ENCODE measurements at regions not wholly inside any gene's neighbourhood (a gene's known extent, or its start where the extent isn't known, plus 50 kb on each side); places are given as distances from the start of the nearest gene placed in this dataset.

DNA sequence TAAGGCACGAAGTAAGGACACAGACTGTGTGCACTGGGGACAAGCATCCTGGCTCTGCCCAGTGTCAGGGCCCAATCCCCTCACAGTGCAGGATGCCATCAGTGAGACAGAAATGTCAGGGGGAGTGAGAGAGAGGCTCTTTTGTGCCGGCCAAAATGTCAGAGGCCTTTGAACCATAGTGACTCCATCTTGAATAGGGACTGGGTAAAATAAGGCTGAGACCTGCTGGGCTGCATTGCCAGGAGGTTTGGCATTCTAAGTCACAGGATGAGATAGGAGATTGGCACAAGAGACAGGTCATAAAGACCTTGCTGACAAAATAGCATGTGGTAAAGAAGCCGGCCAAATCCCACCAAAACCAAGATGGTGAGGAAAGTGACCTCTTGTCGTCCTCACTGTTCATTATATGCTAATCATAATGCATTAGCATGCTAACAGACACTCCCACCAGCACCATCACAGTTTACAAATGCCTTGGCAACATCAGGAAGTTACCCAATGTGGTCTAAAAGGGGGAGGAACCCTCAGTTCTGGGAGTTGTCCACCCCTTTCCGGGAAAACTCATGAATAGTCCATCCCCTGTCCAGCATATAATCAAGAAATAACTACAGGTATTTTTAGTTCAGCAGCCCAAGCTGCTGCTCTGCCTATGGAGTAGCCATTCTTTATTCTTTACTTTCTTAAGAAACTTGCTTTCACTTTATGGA, 337.4 kb downstream of the LPIN1 start:
- Histone ChIP-seq H3K27ac (no peak overlapping the region), H3K9me3 (no peaks in the 10 kb centered on the region), H3K27me3 (no peaks in the 10 kb centered on the region), H3K36me3 (no peaks in the 10 kb centered on the region), H3K4me1 (peaks cover 0 to 4% (median 0%) of the 10 kb centered on the region in 12 donors), H3K4me3 (no peak overlapping the region)
- 76 to 93% (median 88%) methylated on average over 5 of the region's 5 CpGs for WGBS, 4 donors
- TF ChIP-seq, protein P1, sequence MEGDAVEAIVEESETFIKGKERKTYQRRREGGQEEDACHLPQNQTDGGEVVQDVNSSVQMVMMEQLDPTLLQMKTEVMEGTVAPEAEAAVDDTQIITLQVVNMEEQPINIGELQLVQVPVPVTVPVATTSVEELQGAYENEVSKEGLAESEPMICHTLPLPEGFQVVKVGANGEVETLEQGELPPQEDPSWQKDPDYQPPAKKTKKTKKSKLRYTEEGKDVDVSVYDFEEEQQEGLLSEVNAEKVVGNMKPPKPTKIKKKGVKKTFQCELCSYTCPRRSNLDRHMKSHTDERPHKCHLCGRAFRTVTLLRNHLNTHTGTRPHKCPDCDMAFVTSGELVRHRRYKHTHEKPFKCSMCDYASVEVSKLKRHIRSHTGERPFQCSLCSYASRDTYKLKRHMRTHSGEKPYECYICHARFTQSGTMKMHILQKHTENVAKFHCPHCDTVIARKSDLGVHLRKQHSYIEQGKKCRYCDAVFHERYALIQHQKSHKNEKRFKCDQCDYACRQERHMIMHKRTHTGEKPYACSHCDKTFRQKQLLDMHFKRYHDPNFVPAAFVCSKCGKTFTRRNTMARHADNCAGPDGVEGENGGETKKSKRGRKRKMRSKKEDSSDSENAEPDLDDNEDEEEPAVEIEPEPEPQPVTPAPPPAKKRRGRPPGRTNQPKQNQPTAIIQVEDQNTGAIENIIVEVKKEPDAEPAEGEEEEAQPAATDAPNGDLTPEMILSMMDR (IDR thresholded peaks at IDR 0.05), result no peak
- no peak for TF ChIP-seq POLR2A (IDR thresholded peaks at IDR 0.05)
- no peak for ATAC-seq
- intact Hi-C loops (cut with DNase I), result no loop called here
- no peak for DNase-seq

DNA sequence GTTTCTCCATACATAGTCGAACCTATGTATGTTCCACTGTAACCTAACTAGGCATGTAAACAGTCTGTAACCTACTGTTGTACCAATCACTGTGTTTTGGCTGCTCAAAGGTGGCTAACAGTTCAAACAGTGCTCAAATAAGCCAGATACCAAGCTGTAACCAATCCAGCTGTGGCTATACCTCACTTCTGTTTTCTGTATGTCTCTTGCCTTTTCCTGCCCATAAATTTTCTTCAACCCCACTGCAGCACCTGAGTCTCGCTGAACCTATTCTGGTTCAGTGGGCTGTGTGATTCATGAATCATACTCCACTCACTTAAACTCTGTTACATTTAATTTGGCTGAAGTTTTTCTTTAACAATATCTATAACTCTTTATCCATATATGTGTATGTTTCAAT, 340.7 kb downstream of the LPIN1 start:
- Histone ChIP-seq H3K4me3 (no peak overlapping the region), H3K4me1 (peaks cover 0 to 4% (median 0%) of the 10 kb centered on the region in 12 donors), H3K27me3 (no peaks in the 10 kb centered on the region), H3K27ac (no peak overlapping the region), H3K9me3 (no peaks in the 10 kb centered on the region), H3K36me3 (no peaks in the 10 kb centered on the region)
- 80 to 93% (median 91%) methylated on average over 2 of the region's 2 CpGs for WGBS, 4 donors
- DNase-seq (no peak), ATAC-seq (no peak)
- TF ChIP-seq, protein P1 (IDR thresholded peaks at IDR 0.05), result no peak
- no peak for TF ChIP-seq POLR2A (IDR thresholded peaks at IDR 0.05)
- intact Hi-C loops (cut with DNase I), result no loop called here

DNA sequence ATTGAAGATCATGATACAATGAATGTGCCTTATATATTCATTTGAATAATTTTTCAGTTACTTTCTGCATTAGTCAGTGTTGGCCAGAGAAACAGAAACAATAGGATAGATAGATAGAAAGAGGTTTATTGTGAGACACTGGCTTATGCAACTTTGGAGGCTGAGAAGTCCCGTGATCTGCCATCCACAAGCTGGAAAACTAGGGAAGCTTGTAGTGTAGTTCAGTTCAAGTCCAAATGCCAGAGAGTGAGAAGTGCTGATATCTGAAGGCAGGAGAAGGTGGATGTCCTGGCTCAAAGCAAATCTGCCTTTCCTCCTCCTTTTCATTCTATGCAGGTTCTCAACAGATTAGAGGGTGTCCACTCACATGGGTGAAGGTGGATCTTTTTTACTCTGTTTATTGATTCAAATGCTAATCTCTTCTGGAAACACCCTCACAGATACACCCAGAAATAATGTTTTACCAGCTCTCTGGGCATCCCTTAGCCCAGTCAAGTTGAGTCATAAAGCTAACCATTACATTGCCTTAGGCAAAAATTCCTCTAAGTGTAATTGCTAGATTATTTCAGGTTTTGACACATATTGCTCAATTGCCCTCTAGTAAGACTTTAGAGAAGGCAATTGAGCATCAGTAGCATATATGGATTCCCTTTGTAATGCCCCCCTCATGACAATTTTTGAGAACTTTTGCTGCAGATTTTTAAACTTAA, 341.4 kb downstream of the LPIN1 start:
- Histone ChIP-seq H3K4me3 (no peak overlapping the region), H3K27ac (no peak overlapping the region), H3K27me3 (no peaks in the 10 kb centered on the region), H3K4me1 (peaks cover 0 to 3% (median 0%) of the 10 kb centered on the region in 12 donors), H3K9me3 (no peaks in the 10 kb centered on the region), H3K36me3 (no peaks in the 10 kb centered on the region)
- 92 to 97% (median 96%) methylated on average over 1 of the region's 1 CpG for WGBS, 4 donors
- intact Hi-C loops (cut with DNase I), result no loop called here
- DNase-seq, result no peak
- no peak for ATAC-seq
- TF ChIP-seq, protein P1 (IDR thresholded peaks at IDR 0.05), result no peak

DNA sequence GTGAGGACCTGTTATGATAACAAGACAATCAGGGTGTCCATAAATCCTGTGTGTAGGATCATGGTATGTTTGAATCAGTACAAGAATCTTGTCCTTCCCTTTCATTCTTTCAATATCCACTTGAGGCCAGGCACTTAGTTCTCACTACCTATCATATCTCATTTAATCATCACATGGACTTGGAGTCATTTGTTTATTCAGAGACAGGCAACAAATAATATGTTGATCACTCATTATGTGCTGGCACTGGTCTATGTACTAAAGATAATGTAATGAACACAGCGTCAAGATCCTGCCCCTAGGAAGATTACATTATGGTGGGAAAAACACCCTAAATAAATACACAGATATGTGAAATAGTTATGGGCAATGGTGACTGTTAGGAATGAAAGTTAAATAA, 342.6 kb downstream of the LPIN1 start:
- Histone ChIP-seq H3K4me1 (no peaks in the 10 kb centered on the region), H3K27me3 (no peaks in the 10 kb centered on the region), H3K27ac (no peak overlapping the region), H3K4me3 (no peak overlapping the region), H3K9me3 (no peaks in the 10 kb centered on the region), H3K36me3 (no peaks in the 10 kb centered on the region)
- intact Hi-C loops (cut with DNase I), result no loop called here
- WGBS, 4 donors, result 86 to 93% (median 90%) methylated on average over 1 of the region's 1 CpG
- DNase-seq, result no peak
- no peak for ATAC-seq
- no peak for TF ChIP-seq POLR2A (IDR thresholded peaks at IDR 0.05)
- TF ChIP-seq, protein P1 (IDR thresholded peaks at IDR 0.05), result no peak
